Small intestine (tissue), 7 donors: ENCODE measurements at regions not wholly inside any gene's neighbourhood (a gene's known extent, or its start where the extent isn't known, plus 50 kb on each side); places are given as distances from the start of the nearest gene placed in this dataset.

Experiments used
- DNase-seq, 2 donors: peaks; one replicate each; pipeline versions ENCODE4 v3.0.0 to v3.0.0-alpha.2; 2013
- FAIRE-seq: peaks from 2 replicates; lab custom pipeline; 2012; peaks lifted over from hg19 to GRCh38; lab: Jason Lieb, UNC
- H3K27ac ChIP-seq, 3 donors: one replicate each; pipeline ENCODE4 v1.5.1; 2013; ENCODE audit warnings: low read length in 2 of 3, mild to moderate bottlenecking in 2 of 3, control low read depth in 1 of 3, inconsistent platforms in 1 of 3, low read depth in 1 of 3, moderate library complexity in 1 of 3
- H3K27me3 ChIP-seq, 3 donors: one replicate each; pipeline ENCODE4 v1.6.1; 2013; ENCODE audit warnings: low read length in 3 of 3, inconsistent platforms in 1 of 3; ENCODE audit not compliant: control insufficient read depth in 3 of 3, insufficient read depth in 3 of 3
- H3K36me3 ChIP-seq, 3 donors: one replicate each; pipeline ENCODE4 v1.6.1; 2013; ENCODE audit warnings: low read length in 3 of 3, inconsistent platforms in 1 of 3, low read depth in 1 of 3, mild to moderate bottlenecking in 1 of 3, moderate library complexity in 1 of 3; ENCODE audit not compliant: control insufficient read depth in 3 of 3, insufficient read depth in 2 of 3
- H3K4me1 ChIP-seq, 3 donors: one replicate each; pipeline ENCODE4 v1.6.1; 2013; ENCODE audit warnings: low read length in 2 of 3, inconsistent platforms in 1 of 3, low read depth in 1 of 3, mild to moderate bottlenecking in 1 of 3, moderate library complexity in 1 of 3; ENCODE audit not compliant: control insufficient read depth in 3 of 3, insufficient read depth in 2 of 3
- H3K4me3 ChIP-seq, 3 donors: one replicate each; pipeline ENCODE4 v1.5.1; 2013; ENCODE audit warnings: low read length in 3 of 3, control low read depth in 1 of 3, inconsistent platforms in 1 of 3, low read depth in 1 of 3, mild to moderate bottlenecking in 1 of 3, moderate library complexity in 1 of 3
- H3K9me3 ChIP-seq, 2 donors: one replicate each; pipeline ENCODE4 v1.6.1; 2013; ENCODE audit warnings: low read depth in 1 of 2, low read length in 1 of 2; ENCODE audit not compliant: control insufficient read depth in 2 of 2, insufficient read depth in 1 of 2
- WGBS, 3 donors: extraction: QIAGEN DNeasy Blood & Tissue Kit; methylation state at CpG; one replicate each; pipeline ENCODE4 v1.1.7; 2013; 5-methylcytosine and 5-hydroxymethylcytosine counted together
- donor health status: healthy with polysubstance abuse.
- donor health status: control.
- donor health status: control.
- donor health status: Bipolar disorder and iron deficiency.
- donor health status: healthy.

GRCh38 chr4:127575888-127576287, 56.9 kb upstream of the INTU start:
- FAIRE-seq (no peak), DNase-seq (no peak)
- Histone ChIP-seq H3K4me1 (no peaks in the 10 kb centered on the region), H3K27me3 (no peaks in the 10 kb centered on the region), H3K9me3 (no peaks in the 10 kb centered on the region), H3K4me3 (no peak overlapping the region), H3K36me3 (no peaks in the 10 kb centered on the region), H3K27ac (no peak overlapping the region)
- 77 to 90% (median 81%) methylated on average over 2 of the region's 2 CpGs for WGBS, 3 donors

GRCh38 chr4:127578491-127578890, 54.3 kb upstream of the INTU start:
- Histone ChIP-seq H3K4me3 (no peak overlapping the region), H3K9me3 (no peaks in the 10 kb centered on the region), H3K27me3 (no peaks in the 10 kb centered on the region), H3K4me1 (no peaks in the 10 kb centered on the region), H3K36me3 (no peaks in the 10 kb centered on the region), H3K27ac (no peak overlapping the region)
- no peak for FAIRE-seq
- no peak for DNase-seq
- WGBS, 3 donors, result 62 to 81% (median 81%) methylated on average over 3 of the region's 3 CpGs

GRCh38 chr4:127578967-127579366, 53.8 kb upstream of the INTU start:
- Histone ChIP-seq H3K9me3 (no peaks in the 10 kb centered on the region), H3K36me3 (no peaks in the 10 kb centered on the region), H3K4me3 (no peak overlapping the region), H3K27ac (no peak overlapping the region), H3K4me1 (no peaks in the 10 kb centered on the region), H3K27me3 (no peaks in the 10 kb centered on the region)
- no peak for DNase-seq
- 85 to 86% (median 86%) methylated on average over 7 of the region's 7 CpGs for WGBS, 3 donors
- no peak for FAIRE-seq

- Histone ChIP-seq H3K4me3 (no peak overlapping the region), H3K27ac (no peak overlapping the region), H3K4me1 (no peaks in the 10 kb centered on the region), H3K27me3 (no peaks in the 10 kb centered on the region), H3K36me3 (no peaks in the 10 kb centered on the region), H3K9me3 (no peaks in the 10 kb centered on the region)
- FAIRE-seq, result no peak
- DNase-seq, result no peak
- 74 to 84% (median 77%) methylated on average over 11 to 12 of the region's 12 CpGs for WGBS, 3 donors
These were observed 52.9 kb upstream of the INTU start for GRCh38 chr4:127579821-127580220.

- no peak for DNase-seq
- FAIRE-seq, result no peak
- 89 to 90% (median 89%) methylated on average over 4 of the region's 4 CpGs for WGBS, 3 donors
These were observed 52.5 kb upstream of the INTU start for GRCh38 chr4:127580300-127580699.

GRCh38 chr4:127580891-127581290, 51.9 kb upstream of the INTU start:
- WGBS, 3 donors, result 90 to 93% (median 92%) methylated on average over 2 of the region's 2 CpGs
- FAIRE-seq (no peak), DNase-seq (no peak)
- H3K9me3 ChIP-seq, result no peaks in the 10 kb centered on the region
- H3K4me1 ChIP-seq, result no peaks in the 10 kb centered on the region
- no peaks in the 10 kb centered on the region for H3K27me3 ChIP-seq
- no peak overlapping the region for H3K4me3 ChIP-seq
- no peak overlapping the region for H3K27ac ChIP-seq
- H3K36me3 ChIP-seq, result no peaks in the 10 kb centered on the region

More at GRCh38 chr4:127580300-127580699, 52.5 kb upstream of the INTU start:
- Histone ChIP-seq H3K27me3 (no peaks in the 10 kb centered on the region), H3K9me3 (no peaks in the 10 kb centered on the region), H3K4me3 (no peak overlapping the region), H3K36me3 (no peaks in the 10 kb centered on the region), H3K4me1 (no peaks in the 10 kb centered on the region), H3K27ac (no peak overlapping the region)
